ENCODE measurements at regions not wholly inside any gene's neighbourhood (a gene's known extent, or its start where the extent isn't known, plus 50 kb on each side); places are given as distances from the start of the nearest gene placed in this dataset.

- no peak for TF ChIP-seq CTCF (conservative IDR thresholded peaks at IDR 0.05; ENCODE audit: low read depth, low read length)
- no peak overlapping the region for H3K27ac ChIP-seq
- no peaks in the 10 kb centered on the region for H3K27me3 ChIP-seq (ENCODE audit: insufficient read depth, low read depth)
- H3K4me3 ChIP-seq (IDR thresholded peaks at IDR 0.05; ENCODE audit: insufficient read depth, low read depth, low read length), result no peak overlapping the region
- no peak overlapping the region for H3K9ac ChIP-seq
- H3K36me3 ChIP-seq (ENCODE audit: insufficient read depth), result no peaks in the 10 kb centered on the region
- no peaks in the 10 kb centered on the region for H3K79me2 ChIP-seq (ENCODE audit: insufficient read depth, low read depth)
- H3K4me2 ChIP-seq, result no peak overlapping the region
- no peak overlapping the region for H2AFZ ChIP-seq (ENCODE audit: low read depth)
- H4K20me1 ChIP-seq (ENCODE audit: insufficient read depth), result no peaks in the 10 kb centered on the region
- H3K4me1 ChIP-seq (ENCODE audit: low read depth, poor library complexity, severe bottlenecking), result peaks cover 13% of the 10 kb centered on the region
Measured at GRCh38 chr7:26508481-26508880, 216.8 kb downstream of the SNX10 start.

GRCh38 chr7:26508917-26509316 lies 217.3 kb downstream of the SNX10 start:
- Histone ChIP-seq H3K4me2 (no peak overlapping the region), H3K79me2 (ENCODE audit: insufficient read depth, low read depth) (no peaks in the 10 kb centered on the region), H3K4me3 (IDR thresholded peaks at IDR 0.05; ENCODE audit: insufficient read depth, low read depth, low read length) (no peak overlapping the region), H3K9ac (no peak overlapping the region), H4K20me1 (ENCODE audit: insufficient read depth) (no peaks in the 10 kb centered on the region), H3K4me1 (ENCODE audit: low read depth, poor library complexity, severe bottlenecking) (peaks cover 18% of the 10 kb centered on the region), H3K36me3 (ENCODE audit: insufficient read depth) (no peaks in the 10 kb centered on the region), H3K27ac (no peak overlapping the region), H2AFZ (ENCODE audit: low read depth) (no peak overlapping the region), H3K27me3 (ENCODE audit: insufficient read depth, low read depth) (no peaks in the 10 kb centered on the region)
- TF ChIP-seq CTCF (conservative IDR thresholded peaks at IDR 0.05; ENCODE audit: low read depth, low read length), result no peak

GRCh38 chr7:26510231-26510957 lies 218.7 kb downstream of the SNX10 start:
- Histone ChIP-seq H3K27ac (no peak overlapping the region), H3K4me2 (no peak overlapping the region), H3K79me2 (ENCODE audit: insufficient read depth, low read depth) (no peaks in the 10 kb centered on the region), H3K4me3 (IDR thresholded peaks at IDR 0.05; ENCODE audit: insufficient read depth, low read depth, low read length) (no peak overlapping the region), H4K20me1 (ENCODE audit: insufficient read depth) (no peaks in the 10 kb centered on the region), H3K36me3 (ENCODE audit: insufficient read depth) (no peaks in the 10 kb centered on the region), H2AFZ (ENCODE audit: low read depth) (no peak overlapping the region), H3K9ac (no peak overlapping the region), H3K27me3 (ENCODE audit: insufficient read depth, low read depth) (no peaks in the 10 kb centered on the region), H3K4me1 (ENCODE audit: low read depth, poor library complexity, severe bottlenecking) (peaks cover 32% of the 10 kb centered on the region)
- TF ChIP-seq CTCF (conservative IDR thresholded peaks at IDR 0.05; ENCODE audit: low read depth, low read length), result no peak

GRCh38 chr7:26511866-26512265 lies 220.2 kb downstream of the SNX10 start:
- Histone ChIP-seq H4K20me1 (ENCODE audit: insufficient read depth) (no peaks in the 10 kb centered on the region), H3K27me3 (ENCODE audit: insufficient read depth, low read depth) (no peaks in the 10 kb centered on the region), H3K4me1 (ENCODE audit: low read depth, poor library complexity, severe bottlenecking) (peaks cover 46% of the 10 kb centered on the region), H3K27ac (no peak overlapping the region), H3K9ac (no peak overlapping the region), H3K4me2 (no peak overlapping the region), H3K79me2 (ENCODE audit: insufficient read depth, low read depth) (no peaks in the 10 kb centered on the region), H2AFZ (ENCODE audit: low read depth) (no peak overlapping the region), H3K4me3 (IDR thresholded peaks at IDR 0.05; ENCODE audit: insufficient read depth, low read depth, low read length) (no peak overlapping the region), H3K36me3 (ENCODE audit: insufficient read depth) (no peaks in the 10 kb centered on the region)
- no peak for TF ChIP-seq CTCF (conservative IDR thresholded peaks at IDR 0.05; ENCODE audit: low read depth, low read length)

Data from KMS-11 (cell line).